GM13977 (cell line): ENCODE measurements at regions not wholly inside any gene's neighbourhood (a gene's known extent, or its start where the extent isn't known, plus 50 kb on each side); places are given as distances from the start of the nearest gene placed in this dataset.

Experiments
- DNase-seq: peaks from one replicate; pipeline ENCODE4 v3.0.0; 2012; ENCODE audit warnings: low spot score
- CTCF ChIP-seq: IDR thresholded peaks from 2 replicates; pipeline ENCODE4 v1.5.1; 2012; ENCODE audit warnings: mild to moderate bottlenecking, control low read depth; ENCODE audit not compliant: insufficient read depth; ENCODE audit errors: extremely low read depth, missing control alignments
- in situ Hi-C: fragments of 300-500 bp; cut with MboI; formaldehyde crosslinking; loops from one replicate; pipeline ENCODE4 v1.12.0; 2022; ENCODE audit warnings: low sequenced_read_pairs, low pct_unique_long_range_greater_than_20kb, mixed read lengths, inconsistent platforms; ENCODE audit not compliant: unreplicated experiment

- no peak for TF ChIP-seq CTCF
- no peak for DNase-seq
- in situ Hi-C loops = no loop called here
Observed at GRCh38 chr5:144913661-144914060, 743.0 kb downstream of the KCTD16 start.

GRCh38 chr5:144896473-144896872, 725.8 kb downstream of the KCTD16 start:
- TF ChIP-seq CTCF = no peak

GRCh38 chr5:144886668-144887067, 716.0 kb downstream of the KCTD16 start:
- in situ Hi-C loops = no loop called here
- no peak for TF ChIP-seq CTCF
- DNase-seq = no peak

More at GRCh38 chr5:144896473-144896872, 725.8 kb downstream of the KCTD16 start:
- in situ Hi-C loops = no loop called here
- no peak for DNase-seq

GRCh38 chr5:144882739-144883283, 712.1 kb downstream of the KCTD16 start:
- TF ChIP-seq CTCF = no peak
- no peak for DNase-seq
- in situ Hi-C loops = no loop called here

- TF ChIP-seq CTCF = no peak
- in situ Hi-C loops = no loop called here
- no peak for DNase-seq
Observed at GRCh38 chr5:144880513-144880912, 709.8 kb downstream of the KCTD16 start.

- in situ Hi-C loops = no loop called here
- no peak for DNase-seq
- no peak for TF ChIP-seq CTCF
Observed at GRCh38 chr5:144876990-144877389, 706.3 kb downstream of the KCTD16 start.

- in situ Hi-C loops = no loop called here
- DNase-seq = no peak
- no peak for TF ChIP-seq CTCF
Observed at GRCh38 chr5:144873076-144873475, 702.4 kb downstream of the KCTD16 start.
